Mucosa of gallbladder (tissue), 1 donor: ENCODE measurements at regions not wholly inside any gene's neighbourhood (a gene's known extent, or its start where the extent isn't known, plus 50 kb on each side); places are given as distances from the start of the nearest gene placed in this dataset.

Source experiments
- DNase-seq: peaks from one replicate; pipeline ENCODE4 v3.0.0-alpha.2; 2020; ENCODE audit warnings: low spot score
- donor health status: DM: no; HTN: no; CAD: no.

DNA sequence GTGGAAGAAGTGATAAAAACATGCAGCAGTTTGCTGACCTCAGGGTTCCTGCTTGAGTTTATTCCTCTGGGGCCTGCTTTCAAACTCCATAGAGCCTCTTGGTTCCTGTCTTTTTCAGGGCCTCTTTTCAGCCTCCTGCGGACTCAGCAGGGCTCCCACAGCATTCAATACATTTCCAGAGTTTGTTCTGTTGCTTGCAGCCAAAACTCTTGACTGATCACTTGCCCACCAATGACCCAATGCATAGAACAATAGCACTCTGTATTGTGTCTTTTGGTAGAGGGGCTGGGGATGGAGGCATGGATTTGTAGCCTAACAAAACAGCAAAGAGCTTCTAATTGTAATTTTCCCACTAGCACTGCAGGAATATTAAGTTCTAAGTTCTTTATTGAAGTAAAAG, 50.8 kb upstream of the CREB5 start:
- DNase-seq: no peak

DNA sequence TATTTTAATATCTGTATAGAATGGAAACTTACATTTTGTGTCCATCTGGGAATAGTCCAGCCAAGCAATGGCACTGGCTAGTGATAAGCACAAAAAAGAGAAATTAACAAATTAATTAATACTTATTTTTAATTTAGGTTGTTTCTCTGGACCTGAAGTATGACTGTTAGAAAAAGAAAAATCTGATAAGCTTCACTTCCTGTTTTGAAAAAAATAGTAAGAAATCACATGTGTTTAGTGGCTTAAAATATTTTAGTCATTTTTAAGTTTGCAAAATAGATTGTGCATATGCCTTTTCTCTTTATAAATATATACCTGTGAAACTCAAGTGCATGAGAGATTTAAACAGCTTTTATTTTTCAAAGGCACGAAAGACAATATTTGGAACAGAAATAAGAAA, 50.1 kb upstream of the CREB5 start:
- no peak for DNase-seq
